Mammary epithelial cell (primary cell): ENCODE measurements at regions not wholly inside any gene's neighbourhood (a gene's known extent, or its start where the extent isn't known, plus 50 kb on each side); places are given as distances from the start of the nearest gene placed in this dataset.

Experiments
- CTCF ChIP-seq, 2 donors: IDR thresholded peaks in 1 of 2; conservative IDR thresholded peaks in 1 of 2; 2 replicates each; pipeline ENCODE4 v1.5.1; 2011 to 2012; ENCODE audit warnings: inconsistent platforms in 2 of 2, low read length in 2 of 2, mild to moderate bottlenecking in 2 of 2, control low read depth in 1 of 2, low read depth in 1 of 2; ENCODE audit not compliant: insufficient read depth in 1 of 2; ENCODE audit errors: extremely low read depth in 1 of 2
- EZH2 ChIP-seq: IDR thresholded peaks from 2 replicates; pipeline ENCODE4 v1.6.1; 2012; ENCODE audit warnings: low read length, inconsistent platforms, borderline replicate concordance

- no peak for TF ChIP-seq CTCF (conservative IDR thresholded peaks at IDR 0.05 in 1 of 2, IDR thresholded peaks at IDR 0.05 in 1 of 2; ENCODE audit: extremely low read depth in 1 of 2, insufficient read depth in 1 of 2, low read depth in 1 of 2, low read length in 2 of 2)
- TF ChIP-seq EZH2: no peak
These were observed 98.8 kb downstream of the PCDH10 start for GRCh38 chr4:133247861-133248260.
